Esophagus muscularis mucosa (tissue), 4 donors: ENCODE measurements at regions not wholly inside any gene's neighbourhood (a gene's known extent, or its start where the extent isn't known, plus 50 kb on each side); places are given as distances from the start of the nearest gene placed in this dataset.

Source experiments
- DNase-seq: peaks from one replicate; pipeline ENCODE4 v3.0.0-alpha.2; 2017; ENCODE audit errors: extremely low spot score
- H3K27ac ChIP-seq, 4 donors: fragments of 200-600 bp; sonication (generic); replicated peaks in 1 of 4; 1 replicate in 3 of 4; 2 replicates in 1 of 4; pipeline ENCODE4 v1.5.1; 2016 to 2019; ENCODE audit warnings: mild to moderate bottlenecking in 1 of 4
- H3K27me3 ChIP-seq, 4 donors: fragments of 200-600 bp; sonication (generic); one replicate each; pipeline versions ENCODE4 v1.5.1 to v1.6.0; 2016 to 2019
- H3K36me3 ChIP-seq, 4 donors: fragments of 200-600 bp; sonication (generic); one replicate each; pipeline ENCODE4 v1.5.1; 2016 to 2019
- H3K4me1 ChIP-seq, 4 donors: fragments of 200-600 bp; sonication (generic); one replicate each; pipeline ENCODE4 v1.5.1; 2016 to 2019
- H3K4me3 ChIP-seq, 4 donors: fragments of 200-600 bp; sonication (generic); 1 replicate in 2 of 4; 2 replicates in 2 of 4; pipeline ENCODE4 v1.5.1; 2016 to 2019; ENCODE audit warnings: mild to moderate bottlenecking in 4 of 4, moderate library complexity in 1 of 4
- H3K9me3 ChIP-seq, 4 donors: fragments of 200-600 bp; sonication (generic); 1 replicate in 3 of 4; 2 replicates in 1 of 4; pipeline ENCODE4 v1.5.1; 2016 to 2019
- CTCF ChIP-seq, 3 experiments: fragments of 200-600 bp in 2 of 3; fragments of 450-650 bp in 1 of 3; sonication (generic) in 2 of 3; IDR thresholded peaks; one replicate each; pipeline ENCODE4 v1.5.1; 2017 to 2019; ENCODE audit warnings: antibody characterized with exemption in 3 of 3, mild to moderate bottlenecking in 2 of 3, moderate library complexity in 1 of 3
- EP300 ChIP-seq: sonication (generic); formaldehyde crosslinking; IDR thresholded peaks from one replicate; pipeline ENCODE4 v1.6.1; 2017; ENCODE audit warnings: antibody characterized with exemption
- POLR2A ChIP-seq: fragments of 450-650 bp; IDR thresholded peaks from one replicate; pipeline ENCODE4 v1.6.1; 2017; ENCODE audit warnings: antibody characterized with exemption, moderate library complexity, mild to moderate bottlenecking, low read depth
- POLR2AphosphoS5 ChIP-seq, 2 donors: sonication (generic); formaldehyde crosslinking; IDR thresholded peaks; one replicate each; pipeline ENCODE4 v1.6.1; 2017; ENCODE audit warnings: antibody characterized with exemption in 2 of 2
- whole genome bisulfite sequencing: methylation state at CpG from one replicate; pipeline ENCODE4 v1.1.5; 2018; 5-methylcytosine and 5-hydroxymethylcytosine counted together
- intact Hi-C: fragments of 100-400 bp; cut with DNase I; formaldehyde crosslinking; loops from one replicate; pipeline ENCODE4 v1.15.1; 2023

GRCh38 chrX:39726771-39727170 lies 371.0 kb downstream of the BCOR start:
- intact Hi-C loops = no loop called here
- no peaks in the 10 kb centered on the region for H3K27me3 ChIP-seq
- no peak overlapping the region for H3K4me3 ChIP-seq
- 53% methylated on average over 3 of the region's 3 CpGs for WGBS
- peaks cover 0 to 6% (median 0%) of the 10 kb centered on the region in 4 donors for H3K9me3 ChIP-seq
- H3K27ac ChIP-seq = no peak overlapping the region
- TF ChIP-seq POLR2A = no peak
- no peak for TF ChIP-seq POLR2AphosphoS5 (IDR thresholded peaks at IDR 0.05)
- no peak for TF ChIP-seq EP300
- no peak for TF ChIP-seq CTCF (IDR thresholded peaks at IDR 0.05)
- peaks cover 7 to 31% (median 19%) of the 10 kb centered on the region in 4 donors for H3K4me1 ChIP-seq
- no peak for DNase-seq
- no peaks in the 10 kb centered on the region for H3K36me3 ChIP-seq

- H3K36me3 ChIP-seq = no peaks in the 10 kb centered on the region
- peaks cover 0 to 6% (median 0%) of the 10 kb centered on the region in 4 donors for H3K9me3 ChIP-seq
- no peak overlapping the region for H3K4me3 ChIP-seq
- WGBS = 85% methylated on average over 3 of the region's 4 CpGs
- intact Hi-C loops = no loop called here
- DNase-seq = no peak
- TF ChIP-seq POLR2AphosphoS5 (IDR thresholded peaks at IDR 0.05) (no peak), POLR2A (no peak)
- no peaks in the 10 kb centered on the region for H3K27me3 ChIP-seq
- H3K27ac ChIP-seq = no peak overlapping the region
- H3K4me1 ChIP-seq = peaks cover 7 to 32% (median 20%) of the 10 kb centered on the region in 4 donors
These were observed 369.7 kb downstream of the BCOR start for GRCh38 chrX:39728025-39728424.

GRCh38 chrX:39728852-39729598 lies 368.7 kb downstream of the BCOR start:
- no peak for DNase-seq
- WGBS = 80% methylated on average over 5 of the region's 6 CpGs
- peaks cover 7 to 32% (median 20%) of the 10 kb centered on the region in 4 donors for H3K4me1 ChIP-seq
- intact Hi-C loops = no loop called here
- peaks cover 0 to 6% (median 0%) of the 10 kb centered on the region in 4 donors for H3K9me3 ChIP-seq
- no peaks in the 10 kb centered on the region for H3K36me3 ChIP-seq
- TF ChIP-seq POLR2A = no peak
- no peak for TF ChIP-seq CTCF (IDR thresholded peaks at IDR 0.05)
- TF ChIP-seq POLR2AphosphoS5 (IDR thresholded peaks at IDR 0.05) = no peak
- TF ChIP-seq EP300 = no peak
- no peaks in the 10 kb centered on the region for H3K27me3 ChIP-seq
- H3K27ac ChIP-seq = no peak overlapping the region
- no peak overlapping the region for H3K4me3 ChIP-seq

- 59% methylated on average over 8 of the region's 21 CpGs for WGBS
- no peak for TF ChIP-seq CTCF (IDR thresholded peaks at IDR 0.05)
- TF ChIP-seq POLR2A = no peak
- no peak for TF ChIP-seq EP300
- no peak for TF ChIP-seq POLR2AphosphoS5 (IDR thresholded peaks at IDR 0.05)
- Histone ChIP-seq H3K4me3 (no peak overlapping the region), H3K27ac (no peak overlapping the region), H3K27me3 (no peaks in the 10 kb centered on the region), H3K36me3 (no peaks in the 10 kb centered on the region), H3K4me1 (peaks cover 7 to 35% (median 22%) of the 10 kb centered on the region in 4 donors), H3K9me3 (peaks cover 0 to 6% (median 0%) of the 10 kb centered on the region in 4 donors)
- DNase-seq = no peak
- intact Hi-C loops = loop anchor here (5.0 to 10.0 kb wide), 6 partner anchors 85 to 535 kb away; partner anchors contain the start of gene BCOR
These were observed 367.6 kb downstream of the BCOR start for GRCh38 chrX:39729981-39730661.

GRCh38 chrX:39730662-39731329 lies 367.0 kb downstream of the BCOR start:
- TF ChIP-seq EP300 (no peak), POLR2AphosphoS5 (IDR thresholded peaks at IDR 0.05) (peak; percentile 39 to 69), POLR2A (no peak), CTCF (IDR thresholded peaks at IDR 0.05) (peak; percentile 57 to 62 (median 61))
- Histone ChIP-seq H3K36me3 (no peaks in the 10 kb centered on the region), H3K4me1 (peaks cover 13 to 42% (median 29%) of the 10 kb centered on the region in 4 donors), H3K4me3 (no peak overlapping the region), H3K9me3 (peaks cover 0 to 6% (median 0%) of the 10 kb centered on the region in 4 donors), H3K27ac (peak overlapping the region in 3 of 4 donors; percentile 47 to 55 (median 52)), H3K27me3 (no peaks in the 10 kb centered on the region)
- intact Hi-C loops = loop anchor here (5.0 to 10.0 kb wide), 6 partner anchors 84 to 534 kb away; partner anchors contain the start of gene BCOR
- peak; percentile 92 for DNase-seq
- 20% methylated on average over 16 of the region's 19 CpGs for WGBS
